Coronary artery (tissue), 2 donors: ENCODE measurements at regions not wholly inside any gene's neighbourhood (a gene's known extent, or its start where the extent isn't known, plus 50 kb on each side); places are given as distances from the start of the nearest gene placed in this dataset.

Experiments used
- DNase-seq: peaks from one replicate; pipeline ENCODE4 v3.0.0-alpha.2; 2017; ENCODE audit warnings: low spot score
- H3K27ac ChIP-seq, 2 donors: fragments of 200-600 bp; sonication (generic); one replicate each; pipeline ENCODE4 v1.5.1; 2016 to 2019
- H3K4me3 ChIP-seq: fragments of 200-600 bp; sonication (generic); 2 replicates; pipeline ENCODE4 v1.5.1; 2016; ENCODE audit warnings: mild to moderate bottlenecking, moderate library complexity
- TF ChIP-seq, protein P1 (sequence below): fragments of 200-600 bp; sonication (generic); IDR thresholded peaks from one replicate; pipeline ENCODE4 v1.5.1; 2019; ENCODE audit warnings: antibody characterized with exemption

DNA sequence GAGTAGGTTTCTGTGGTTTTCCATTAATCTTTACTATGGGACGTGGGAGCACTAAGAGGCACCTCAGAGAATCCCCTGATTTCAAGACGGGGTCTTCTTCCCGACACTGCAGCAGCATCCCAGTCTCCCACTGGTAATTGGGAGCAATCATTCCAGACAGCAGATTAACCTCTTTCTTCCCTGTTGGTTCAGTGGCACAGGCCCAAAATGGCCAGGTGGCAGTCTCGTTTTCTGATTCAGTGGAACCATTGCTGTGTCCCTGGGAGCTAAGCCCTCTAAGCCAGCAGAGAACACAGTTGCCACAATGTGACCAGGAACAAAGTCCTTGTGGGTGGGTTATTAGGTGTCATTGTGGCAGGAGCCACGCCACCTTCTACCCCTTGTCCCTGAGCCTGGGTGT, 342.1 kb downstream of the MATN1 start:
- TF ChIP-seq, protein P1, sequence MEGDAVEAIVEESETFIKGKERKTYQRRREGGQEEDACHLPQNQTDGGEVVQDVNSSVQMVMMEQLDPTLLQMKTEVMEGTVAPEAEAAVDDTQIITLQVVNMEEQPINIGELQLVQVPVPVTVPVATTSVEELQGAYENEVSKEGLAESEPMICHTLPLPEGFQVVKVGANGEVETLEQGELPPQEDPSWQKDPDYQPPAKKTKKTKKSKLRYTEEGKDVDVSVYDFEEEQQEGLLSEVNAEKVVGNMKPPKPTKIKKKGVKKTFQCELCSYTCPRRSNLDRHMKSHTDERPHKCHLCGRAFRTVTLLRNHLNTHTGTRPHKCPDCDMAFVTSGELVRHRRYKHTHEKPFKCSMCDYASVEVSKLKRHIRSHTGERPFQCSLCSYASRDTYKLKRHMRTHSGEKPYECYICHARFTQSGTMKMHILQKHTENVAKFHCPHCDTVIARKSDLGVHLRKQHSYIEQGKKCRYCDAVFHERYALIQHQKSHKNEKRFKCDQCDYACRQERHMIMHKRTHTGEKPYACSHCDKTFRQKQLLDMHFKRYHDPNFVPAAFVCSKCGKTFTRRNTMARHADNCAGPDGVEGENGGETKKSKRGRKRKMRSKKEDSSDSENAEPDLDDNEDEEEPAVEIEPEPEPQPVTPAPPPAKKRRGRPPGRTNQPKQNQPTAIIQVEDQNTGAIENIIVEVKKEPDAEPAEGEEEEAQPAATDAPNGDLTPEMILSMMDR: no peak
- no peak for DNase-seq
- H3K4me3 ChIP-seq: no peak overlapping the region
- no peak overlapping the region for H3K27ac ChIP-seq

DNA sequence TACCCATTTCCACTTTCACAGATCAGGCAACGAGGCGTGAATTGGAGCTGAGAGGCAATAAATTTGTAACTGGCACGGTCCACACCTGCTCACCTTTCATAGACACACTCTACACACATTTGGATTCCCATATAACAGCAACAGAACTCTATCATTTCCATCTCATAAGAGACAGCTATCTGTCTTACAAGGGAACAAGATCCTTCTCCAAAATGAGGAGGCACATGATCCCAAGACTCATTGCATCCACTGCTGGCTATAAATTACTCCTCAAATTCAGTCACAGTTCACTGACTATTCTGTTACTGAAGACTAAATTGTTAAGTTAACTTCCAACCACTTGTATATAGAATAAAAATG, 342.8 kb downstream of the MATN1 start:
- no peak for DNase-seq
- TF ChIP-seq, protein P1: peak; percentile 12
- Histone ChIP-seq H3K27ac (no peak overlapping the region), H3K4me3 (no peak overlapping the region)

DNA sequence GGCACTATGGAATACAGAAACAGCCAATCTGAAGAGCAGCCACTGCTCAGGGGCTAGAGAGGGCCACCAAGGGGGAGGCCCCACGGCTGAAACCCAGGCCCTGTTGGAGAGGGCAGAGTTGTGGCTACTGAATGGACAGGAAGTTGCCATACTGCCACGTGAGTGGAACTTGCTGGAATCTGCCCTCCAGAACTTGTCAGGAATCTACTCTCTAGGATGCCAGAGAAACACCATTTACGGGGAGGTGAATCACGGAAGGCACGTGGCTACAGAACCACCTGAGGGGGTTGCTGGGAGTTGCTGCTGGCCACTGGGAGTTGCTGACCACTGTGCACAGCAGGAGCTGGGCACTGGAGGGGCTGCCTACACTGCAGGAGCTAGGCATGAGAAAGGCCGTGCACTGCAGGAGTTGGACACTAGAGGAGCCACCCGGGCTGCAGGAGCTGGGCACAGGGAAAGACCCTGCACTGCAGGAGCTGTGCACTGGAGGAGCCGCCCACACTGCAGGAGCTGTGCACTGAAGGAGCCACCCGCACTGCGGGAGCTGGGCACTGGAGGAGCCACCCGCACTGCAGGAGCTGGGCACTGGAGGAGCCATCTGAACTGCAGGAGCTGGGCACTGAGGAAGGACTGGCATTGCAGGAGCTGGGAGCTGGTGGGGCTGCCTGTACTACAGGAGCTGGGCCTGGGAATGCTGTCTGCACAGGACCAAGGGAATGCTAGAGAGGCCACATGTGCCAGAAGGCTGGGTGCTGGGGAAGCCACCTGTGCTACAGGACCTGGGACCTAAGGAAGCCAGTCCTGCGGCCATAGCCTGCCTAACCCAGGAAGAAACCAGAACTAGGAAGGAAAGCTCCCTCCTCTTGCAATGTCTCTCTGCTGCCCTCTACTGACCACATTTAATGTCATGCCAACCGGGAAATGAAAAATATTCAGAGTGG, 343.4 kb downstream of the MATN1 start:
- Histone ChIP-seq H3K4me3 (no peak overlapping the region), H3K27ac (no peak overlapping the region)
- DNase-seq: peak; percentile 33
- TF ChIP-seq, protein P1: peak; percentile 94

DNA sequence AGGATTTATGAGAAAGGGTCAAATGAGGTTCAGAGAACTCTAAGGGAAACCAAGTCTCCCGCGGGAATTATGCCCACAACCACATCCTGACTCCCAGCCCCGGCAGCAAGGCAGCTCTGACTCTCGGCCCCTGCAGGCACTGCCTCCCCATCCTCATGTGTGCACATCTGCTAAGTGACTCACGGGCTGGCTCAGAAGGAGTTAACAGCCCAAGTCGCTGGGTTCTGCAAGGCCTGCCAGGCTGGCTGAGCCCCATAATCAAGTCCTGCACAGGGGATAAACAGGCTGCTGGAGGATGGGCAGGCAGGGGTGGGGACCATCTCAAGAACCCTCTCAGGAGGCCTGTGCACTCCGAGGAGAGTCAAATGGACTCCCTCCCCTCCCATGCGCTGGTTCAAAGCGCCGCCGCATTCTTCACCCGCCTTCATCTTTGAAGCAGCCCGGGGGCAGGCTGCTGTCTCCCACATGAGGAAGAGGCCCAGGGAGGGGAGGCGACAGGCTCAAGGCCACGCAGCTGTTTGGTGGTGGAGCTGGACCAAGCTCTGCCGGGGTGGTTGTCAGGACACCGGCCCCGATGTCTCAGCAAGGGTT, 344.3 kb downstream of the MATN1 start:
- peak; percentile 58 for DNase-seq
- H3K27ac ChIP-seq: no peak overlapping the region
- no peak overlapping the region for H3K4me3 ChIP-seq

DNA sequence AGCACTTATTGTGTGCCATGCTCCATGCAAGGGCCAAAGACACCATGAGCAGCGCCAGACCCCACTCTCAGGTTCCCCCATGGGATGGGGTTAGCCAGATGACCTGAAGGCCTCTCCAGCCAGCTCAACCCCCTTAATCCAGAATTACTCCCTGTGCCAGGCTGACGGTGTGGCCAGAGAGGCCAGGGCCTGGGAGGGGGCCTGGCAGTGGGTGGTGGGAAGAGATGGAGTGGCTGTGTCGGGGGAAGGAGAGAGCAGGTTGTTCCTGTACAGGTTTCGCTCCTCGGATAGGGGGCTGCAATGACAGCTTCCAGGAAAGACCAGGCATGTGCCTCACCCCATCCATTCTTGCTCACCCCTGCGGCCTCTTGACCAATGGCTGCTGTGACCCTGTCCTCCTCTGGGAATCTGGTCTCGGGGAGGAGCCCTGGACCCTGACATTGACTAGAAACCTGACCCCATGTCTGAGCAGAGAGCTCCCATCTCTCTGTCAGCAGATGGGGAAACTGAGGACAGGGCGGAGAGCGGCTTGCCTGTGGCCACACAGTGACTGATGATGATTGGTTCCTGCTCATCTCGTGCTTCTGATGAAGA, 345.3 kb downstream of the MATN1 start:
- Histone ChIP-seq H3K4me3 (no peak overlapping the region), H3K27ac (no peak overlapping the region)
- peak; percentile 58 for DNase-seq
- TF ChIP-seq, protein P1: no peak

More for the DNA sequence above, 344.3 kb downstream of the MATN1 start:
- TF ChIP-seq, protein P1: no peak

DNA sequence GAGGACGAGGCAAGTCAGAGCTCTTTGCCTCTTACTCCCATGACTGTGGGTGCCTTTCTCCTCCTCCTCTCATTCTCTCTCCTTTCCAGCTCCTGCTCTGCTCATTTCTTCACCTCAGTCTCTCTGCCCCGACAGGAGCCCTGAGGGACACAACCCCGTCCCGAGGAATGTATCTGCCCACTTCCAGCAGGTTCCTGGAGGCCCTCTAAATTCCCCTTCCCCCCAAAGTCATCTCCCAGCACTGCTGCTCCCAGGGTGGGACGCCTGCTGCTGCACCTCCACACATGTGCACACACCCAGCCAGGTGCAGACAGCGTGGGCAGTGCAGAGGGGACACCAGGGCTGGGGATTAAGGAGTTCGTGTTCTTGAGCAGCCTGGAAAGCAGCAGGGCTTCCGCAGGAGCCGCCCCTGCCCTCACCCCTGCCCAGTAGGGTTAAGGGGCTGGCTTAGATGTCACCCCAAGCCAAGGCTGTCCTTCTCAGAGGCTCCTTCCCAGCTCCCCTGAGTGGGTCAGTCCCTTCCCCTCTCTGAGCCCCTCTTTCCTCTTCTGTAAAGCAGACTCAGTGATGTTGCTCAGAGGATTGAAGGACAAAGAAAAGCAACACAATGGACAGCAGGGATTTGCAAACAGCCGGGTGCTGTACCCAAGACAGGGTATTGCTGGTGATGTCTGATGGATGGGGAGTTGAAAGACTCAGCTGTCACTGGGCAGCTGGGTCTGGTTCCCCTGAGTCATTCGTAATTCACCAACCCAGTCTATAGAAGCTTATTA, 346.0 kb downstream of the MATN1 start:
- Histone ChIP-seq H3K27ac (no peak overlapping the region), H3K4me3 (no peak overlapping the region)
- DNase-seq: peak; percentile 56
- TF ChIP-seq, protein P1: no peak
